ENCODE measurements at regions not wholly inside any gene's neighbourhood (a gene's known extent, or its start where the extent isn't known, plus 50 kb on each side); places are given as distances from the start of the nearest gene placed in this dataset.

DNA sequence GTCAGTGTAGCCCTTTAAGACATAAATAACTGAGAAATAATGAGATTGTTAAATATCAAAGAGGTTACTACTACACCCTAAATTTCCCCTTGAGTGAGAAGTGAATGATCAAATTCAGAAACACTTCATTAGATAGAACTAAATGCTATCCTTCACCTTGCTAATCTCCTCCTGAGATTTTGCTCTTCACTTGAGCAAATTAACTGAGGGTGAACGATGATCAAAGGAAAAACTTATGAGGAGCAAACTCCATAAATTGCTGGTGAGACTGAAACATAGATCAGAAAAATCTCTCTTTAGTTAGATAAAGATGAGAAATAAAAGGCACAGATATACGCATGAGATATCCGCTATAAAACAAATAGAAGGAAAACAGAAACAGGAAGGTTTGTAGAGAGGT is 63.1 kb upstream of the TANC1 start:
- intact Hi-C loops (cut with micrococcal nuclease), result no loop called here

DNA sequence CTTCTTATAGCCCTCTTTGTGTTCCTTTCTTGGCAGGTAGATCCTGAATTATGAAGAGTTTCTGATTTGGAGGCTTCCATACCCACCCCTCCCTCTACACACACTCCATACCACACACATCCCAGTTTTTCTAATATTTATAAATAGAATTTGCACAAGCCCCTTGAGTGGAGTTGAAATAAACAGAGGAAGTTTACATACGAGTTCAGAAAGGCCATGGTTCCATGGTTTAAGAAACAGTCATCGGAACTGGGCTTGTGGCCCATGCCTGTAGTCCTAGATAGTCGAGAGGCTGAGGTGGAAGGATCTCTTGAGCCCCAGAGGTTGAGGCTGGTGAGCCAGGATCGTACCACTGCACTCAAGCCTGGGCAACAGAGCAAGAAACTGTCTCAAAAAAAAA is 62.7 kb upstream of the TANC1 start:
- intact Hi-C loops (cut with micrococcal nuclease), result no loop called here

DNA sequence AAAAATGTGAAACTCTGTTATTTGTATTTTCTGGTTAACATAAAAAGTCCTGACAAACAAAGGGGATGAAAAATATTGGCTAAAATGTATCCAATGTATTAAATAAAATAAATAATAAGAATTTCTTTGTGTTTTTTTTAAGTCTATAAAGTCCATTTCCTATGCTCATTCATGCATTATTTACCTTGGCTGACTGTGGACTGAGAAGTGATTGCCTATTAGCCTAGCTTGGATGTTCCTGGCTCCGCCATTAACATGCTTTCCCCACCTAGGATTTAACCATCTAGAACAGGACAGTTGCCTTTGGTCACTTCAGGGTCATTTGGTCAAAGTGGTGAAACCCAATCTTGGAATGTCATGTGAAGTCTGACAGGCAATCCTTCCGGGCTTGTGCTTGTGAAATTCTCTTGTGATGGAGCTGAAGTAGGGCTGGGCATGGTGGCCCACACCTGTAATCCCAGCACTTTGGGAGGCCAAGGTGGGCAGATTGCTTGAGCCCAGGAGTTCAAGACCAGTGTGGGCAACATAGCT is 60.4 kb upstream of the TANC1 start:
- intact Hi-C loops (cut with micrococcal nuclease), result no loop called here

DNA sequence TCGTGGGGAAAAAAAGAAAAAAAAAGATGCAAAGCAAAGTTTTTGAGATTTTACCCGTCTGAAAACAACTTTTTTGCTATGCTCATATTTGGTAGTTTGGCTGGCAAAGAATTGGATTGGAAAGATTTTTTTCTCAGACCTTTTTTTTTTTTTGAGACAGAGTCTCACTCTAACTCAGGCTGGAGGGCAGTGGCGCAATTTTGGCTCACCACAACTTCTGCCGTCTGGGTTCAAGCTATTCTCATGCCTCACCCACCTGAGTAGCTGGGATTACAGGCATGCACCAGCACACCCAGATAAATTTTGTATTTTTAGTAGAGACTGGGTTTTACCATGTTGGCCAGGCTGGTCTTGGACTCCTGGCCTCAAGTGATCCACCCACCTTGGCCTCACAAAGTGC is 56.3 kb upstream of the TANC1 start:
- intact Hi-C loops (cut with micrococcal nuclease), result no loop called here

DNA sequence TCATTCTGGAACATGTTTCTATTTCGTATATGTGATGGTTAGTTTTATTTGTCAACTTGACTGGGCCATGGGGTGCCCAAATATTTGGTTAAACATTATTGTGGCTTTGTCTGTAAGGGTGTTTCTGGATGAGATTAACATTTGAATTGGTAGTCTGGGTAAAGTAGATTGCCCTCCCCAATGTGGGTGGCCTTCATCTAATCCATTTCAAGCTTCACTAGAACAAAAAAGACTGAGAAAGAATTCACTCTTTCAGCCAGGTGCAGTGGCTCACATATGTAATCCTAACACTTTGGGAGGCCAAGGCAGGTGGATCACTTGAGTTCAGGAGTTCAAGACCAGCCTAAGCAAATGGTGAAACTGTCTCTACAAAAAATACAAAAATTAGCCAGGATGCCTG is 55.7 kb upstream of the TANC1 start:
- intact Hi-C loops (cut with micrococcal nuclease), result no loop called here

DNA sequence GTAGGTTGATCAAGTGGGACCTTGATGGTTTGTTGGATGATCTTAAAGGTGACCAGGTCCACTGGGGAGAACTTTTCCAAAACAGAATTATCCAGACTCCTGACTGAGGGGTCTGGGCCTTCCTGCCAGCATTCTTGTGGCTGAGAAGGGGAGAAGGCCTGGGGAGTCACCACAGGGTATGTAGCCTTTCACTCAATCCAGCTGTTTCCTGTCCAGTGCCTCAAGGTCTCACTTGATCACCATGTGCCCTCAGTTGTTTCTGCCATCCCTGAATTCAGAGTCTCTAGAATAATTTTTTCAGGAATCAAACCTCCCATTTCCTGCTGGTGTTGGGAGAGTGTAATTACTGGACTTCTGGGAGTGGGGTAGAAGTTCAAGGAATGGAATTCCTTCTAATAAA is 54.4 kb upstream of the TANC1 start:
- intact Hi-C loops (cut with micrococcal nuclease), result no loop called here

DNA sequence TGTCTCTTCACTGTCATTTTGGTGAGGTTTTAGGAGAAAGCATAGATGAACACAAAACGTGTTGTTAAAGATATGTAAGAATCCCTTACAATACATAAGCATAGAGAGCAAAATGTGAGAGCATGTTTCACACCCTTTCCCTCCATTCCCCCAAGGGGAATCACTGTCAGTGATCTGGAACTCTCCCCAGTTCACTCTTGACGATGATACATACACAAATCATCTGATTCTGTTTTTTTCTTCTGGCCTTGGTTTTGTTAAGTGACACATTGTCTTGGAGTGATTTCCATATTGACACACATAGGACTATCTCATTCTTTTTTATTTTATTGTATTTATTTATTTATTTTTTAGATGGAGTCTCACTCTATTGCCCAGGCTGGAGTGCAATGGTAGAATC is 53.7 kb upstream of the TANC1 start:
- intact Hi-C loops (cut with micrococcal nuclease), result no loop called here

DNA sequence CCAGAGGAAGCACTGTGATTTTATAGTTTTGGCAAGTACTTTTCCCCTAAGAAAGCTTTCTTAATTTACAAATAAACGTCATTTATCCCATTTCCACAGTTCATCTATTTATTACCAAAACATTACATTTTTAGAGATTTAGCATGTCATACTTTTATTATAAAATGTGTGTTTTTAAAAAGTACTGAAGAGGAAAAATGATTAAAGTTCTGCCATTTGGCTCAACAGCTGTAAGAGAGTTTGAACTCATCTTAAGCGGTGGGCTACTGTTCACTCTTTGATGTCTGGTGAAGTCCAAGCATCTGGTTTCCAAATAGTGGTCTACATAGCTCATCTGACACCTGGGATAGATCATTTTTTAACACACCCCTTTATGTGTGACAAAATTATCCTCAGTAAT is 51.3 kb upstream of the TANC1 start:
- intact Hi-C loops (cut with micrococcal nuclease), result no loop called here

DNA sequence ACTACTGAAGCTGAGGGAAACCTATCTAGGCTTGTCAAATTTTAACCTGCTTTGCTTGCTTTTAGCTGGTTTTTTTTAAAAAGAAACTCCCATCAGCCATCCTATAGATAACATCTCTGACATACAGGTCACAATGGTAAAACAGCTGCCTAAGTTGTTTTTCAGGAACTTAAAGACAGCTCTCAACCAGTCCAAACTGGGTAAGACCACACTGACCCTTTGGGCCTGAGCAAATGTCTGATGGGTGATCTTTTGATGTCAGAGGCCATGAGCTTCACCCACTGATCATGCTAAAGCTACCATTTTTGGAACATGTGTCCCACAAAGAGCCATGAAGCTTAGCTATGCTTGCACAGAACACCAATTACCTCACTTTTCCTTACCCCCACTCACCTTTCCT is 50.0 kb upstream of the TANC1 start:
- intact Hi-C loops (cut with micrococcal nuclease), result no loop called here

Measured in T-helper 2 cell treated with Interferon-gamma antibody and Interleukin-4, amounts not matched to agents 100 ng/mL and 5 ng/mL, for 36 hours (primary cell).